Mesenchymal stem cell (in vitro differentiated cells and primary cell): ENCODE measurements at regions not wholly inside any gene's neighbourhood (a gene's known extent, or its start where the extent isn't known, plus 50 kb on each side); places are given as distances from the start of the nearest gene placed in this dataset.

Experiments
- DNase-seq: peaks from one replicate; pipeline ENCODE4 v3.0.0-alpha.2; 2013
- H2AFZ ChIP-seq: one replicate; pipeline ENCODE4 v1.6.1; 2013; ENCODE audit warnings: low read depth, mild to moderate bottlenecking, control low read depth, inconsistent platforms, low read length, moderate library complexity
- H2AK5ac ChIP-seq: 2 replicates; pipeline ENCODE4 v1.6.1; 2013; ENCODE audit warnings: low read length, moderate library complexity, mild to moderate bottlenecking, inconsistent platforms; ENCODE audit not compliant: severe bottlenecking
- H2BK120ac ChIP-seq: one replicate; pipeline ENCODE4 v1.6.1; 2013; ENCODE audit warnings: low read depth, mild to moderate bottlenecking, inconsistent platforms, low read length, moderate library complexity
- H2BK12ac ChIP-seq, 2 experiments: one replicate each; pipeline ENCODE4 v1.6.1; 2013; ENCODE audit warnings: inconsistent platforms in 2 of 2, low read length in 2 of 2, mild to moderate bottlenecking in 2 of 2, moderate library complexity in 2 of 2, control low read depth in 1 of 2
- H2BK15ac ChIP-seq: one replicate; pipeline ENCODE4 v1.6.1; 2013; ENCODE audit warnings: mild to moderate bottlenecking, low read depth, inconsistent platforms; ENCODE audit not compliant: poor library complexity, severe bottlenecking
- H2BK5ac ChIP-seq: 2 replicates; pipeline ENCODE4 v1.6.1; 2013; ENCODE audit warnings: low read depth, mild to moderate bottlenecking, low read length, control low read depth, inconsistent platforms; ENCODE audit not compliant: poor library complexity, severe bottlenecking
- H3K14ac ChIP-seq, 2 experiments: one replicate each; pipeline ENCODE4 v1.6.1; 2013; ENCODE audit warnings: inconsistent platforms in 2 of 2, low read length in 2 of 2, control low read depth in 1 of 2, mild to moderate bottlenecking in 1 of 2, moderate library complexity in 1 of 2
- H3K18ac ChIP-seq, 2 experiments: one replicate each; pipeline ENCODE4 v1.6.1; 2013; ENCODE audit warnings: inconsistent platforms in 2 of 2, low read length in 2 of 2, control low read depth in 1 of 2, low read depth in 1 of 2, mild to moderate bottlenecking in 1 of 2
- H3K23ac ChIP-seq, 2 experiments: one replicate each; pipeline ENCODE4 v1.6.1; 2013; ENCODE audit warnings: inconsistent platforms in 2 of 2, low read length in 2 of 2, mild to moderate bottlenecking in 2 of 2, moderate library complexity in 2 of 2, control low read depth in 1 of 2
- H3K27ac ChIP-seq: 2 replicates; pipeline ENCODE4 v1.5.1; 2013; ENCODE audit warnings: mild to moderate bottlenecking, moderate library complexity, low read length, control low read depth, inconsistent platforms; ENCODE audit not compliant: poor library complexity, severe bottlenecking
- H3K27me3 ChIP-seq, 2 experiments: 2 replicates each; pipeline versions ENCODE4 v1.6.1 to v1.7.0; 2013; ENCODE audit warnings: low read length in 2 of 2, mild to moderate bottlenecking in 2 of 2, moderate library complexity in 2 of 2, control low read depth in 1 of 2, inconsistent platforms in 1 of 2; ENCODE audit not compliant: control insufficient read depth in 1 of 2, insufficient read depth in 1 of 2
- H3K36me3 ChIP-seq, 2 experiments: 2 replicates each; pipeline versions ENCODE4 v1.6.1 to v1.7.0; 2013; ENCODE audit warnings: low read length in 2 of 2, control low read depth in 1 of 2, inconsistent platforms in 1 of 2, low read depth in 1 of 2, mild to moderate bottlenecking in 1 of 2; ENCODE audit not compliant: insufficient read depth in 2 of 2, control insufficient read depth in 1 of 2
- H3K4ac ChIP-seq, 2 experiments: one replicate each; pipeline ENCODE4 v1.6.1; 2013; ENCODE audit warnings: inconsistent platforms in 2 of 2, low read length in 2 of 2, mild to moderate bottlenecking in 2 of 2, moderate library complexity in 2 of 2, control low read depth in 1 of 2, low read depth in 1 of 2
- H3K4me1 ChIP-seq: 2 replicates; pipeline ENCODE4 v1.6.1; 2013; ENCODE audit warnings: low read depth, low read length, control low read depth; ENCODE audit not compliant: control insufficient read depth, insufficient read depth
- H3K4me2 ChIP-seq: 2 replicates; pipeline ENCODE4 v1.6.1; 2013; ENCODE audit warnings: low read length, mild to moderate bottlenecking, inconsistent platforms; ENCODE audit not compliant: poor library complexity, severe bottlenecking
- H3K4me3 ChIP-seq, 2 experiments: 2 replicates each; pipeline versions ENCODE4 v1.5.1 to v1.7.0; 2013; ENCODE audit warnings: low read length in 2 of 2, mild to moderate bottlenecking in 2 of 2, control low read depth in 1 of 2, low read depth in 1 of 2; ENCODE audit not compliant: insufficient read depth in 1 of 2
- H3K79me1 ChIP-seq: replicated peaks from 2 replicates; pipeline ENCODE4 v1.6.1; 2013; ENCODE audit warnings: mild to moderate bottlenecking, control low read depth, low read length, inconsistent platforms; ENCODE audit not compliant: poor library complexity, severe bottlenecking
- H3K9ac ChIP-seq: 2 replicates; pipeline ENCODE4 v1.7.0; 2013; ENCODE audit warnings: mild to moderate bottlenecking, low read length, moderate library complexity
- H3K9me3 ChIP-seq: 2 replicates; pipeline ENCODE4 v1.7.0; 2013; ENCODE audit warnings: mild to moderate bottlenecking, low read length; ENCODE audit not compliant: control insufficient read depth
- H4K8ac ChIP-seq: one replicate; pipeline ENCODE4 v1.6.1; 2013; ENCODE audit warnings: inconsistent platforms, mild to moderate bottlenecking, low read length, moderate library complexity
- H4K91ac ChIP-seq: one replicate; pipeline ENCODE4 v1.6.1; 2013; ENCODE audit warnings: mild to moderate bottlenecking, low read length, inconsistent platforms
- WGBS: methylation state at CpG from one replicate; pipeline ENCODE4 v1.1.7; 2013; ENCODE audit warnings: mixed read lengths; 5-methylcytosine and 5-hydroxymethylcytosine counted together

DNA sequence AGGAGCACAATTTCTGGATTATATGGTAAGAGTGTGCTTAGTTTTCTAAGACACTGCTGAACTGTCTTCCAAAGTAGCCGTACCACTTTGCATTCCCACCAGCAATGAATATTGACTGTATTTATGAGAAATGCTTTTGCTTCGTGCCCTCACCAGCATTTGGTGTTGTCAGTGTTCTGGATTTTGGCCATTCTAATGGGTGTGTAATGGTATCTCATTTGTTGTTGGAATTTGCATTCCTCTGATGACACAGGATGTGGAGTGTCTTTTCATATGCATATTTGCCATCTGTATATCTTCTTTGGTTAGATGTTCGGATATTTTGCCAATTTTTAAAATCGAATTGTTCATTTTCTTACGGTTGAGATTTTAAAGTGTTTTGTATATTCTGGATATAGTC lies 558.5 kb upstream of the FZD8 start:
- no peak overlapping the region for H2AFZ ChIP-seq
- H3K27ac ChIP-seq: no peak overlapping the region
- no peaks in the 10 kb centered on the region for H3K27me3 ChIP-seq
- H3K4ac ChIP-seq: no peak overlapping the region
- H2BK12ac ChIP-seq: no peak overlapping the region
- 97% methylated on average over 5 of the region's 5 CpGs for WGBS
- no peak overlapping the region for H2BK15ac ChIP-seq
- no peak overlapping the region for H3K23ac ChIP-seq
- no peaks in the 10 kb centered on the region for H3K36me3 ChIP-seq
- no peak for DNase-seq
- no peaks in the 10 kb centered on the region for H3K79me1 ChIP-seq
- no peak overlapping the region for H3K14ac ChIP-seq
- H4K91ac ChIP-seq: no peak overlapping the region
- H3K4me2 ChIP-seq: no peak overlapping the region
- no peak overlapping the region for H3K9ac ChIP-seq
- H3K9me3 ChIP-seq: no peaks in the 10 kb centered on the region
- no peak overlapping the region for H3K18ac ChIP-seq
- no peak overlapping the region for H4K8ac ChIP-seq
- H2BK5ac ChIP-seq: no peak overlapping the region
- no peak overlapping the region for H3K4me3 ChIP-seq
- H2BK120ac ChIP-seq: no peak overlapping the region
- no peak overlapping the region for H2AK5ac ChIP-seq
- H3K4me1 ChIP-seq: no peaks in the 10 kb centered on the region

DNA sequence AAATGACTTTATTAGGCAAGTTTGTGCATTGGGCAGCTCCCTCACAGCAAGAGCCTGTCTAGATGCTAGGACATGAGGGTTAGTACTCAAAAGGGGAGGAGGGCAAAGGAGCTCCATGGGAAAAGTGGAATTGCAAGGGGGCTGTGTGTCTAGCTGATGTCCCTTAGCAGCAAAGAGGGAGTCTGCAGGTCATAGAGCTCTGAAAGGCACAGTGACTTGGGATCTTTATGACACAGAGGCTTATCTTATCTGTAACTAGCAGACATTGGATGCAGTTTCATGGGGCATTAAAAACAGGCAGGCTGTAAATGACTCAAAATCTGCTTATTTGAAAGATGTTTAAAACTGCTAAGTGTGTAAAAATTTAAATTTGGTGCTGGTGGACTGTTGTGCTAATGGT lies 556.2 kb upstream of the FZD8 start:
- H3K23ac ChIP-seq: no peak overlapping the region
- H3K27me3 ChIP-seq: no peaks in the 10 kb centered on the region
- H2BK120ac ChIP-seq: no peak overlapping the region
- H4K8ac ChIP-seq: no peak overlapping the region
- no peak overlapping the region for H3K9ac ChIP-seq
- no peak overlapping the region for H3K4ac ChIP-seq
- peak overlapping the region in 1 of 2 experiments; percentile 50 for H2BK12ac ChIP-seq
- no peaks in the 10 kb centered on the region for H3K36me3 ChIP-seq
- H3K14ac ChIP-seq: no peak overlapping the region
- peaks cover 7% of the 10 kb centered on the region for H3K9me3 ChIP-seq
- H2AFZ ChIP-seq: no peak overlapping the region
- H3K4me1 ChIP-seq: no peaks in the 10 kb centered on the region
- H2BK5ac ChIP-seq: no peak overlapping the region
- H3K4me3 ChIP-seq: no peak overlapping the region
- no peak overlapping the region for H3K18ac ChIP-seq
- no peak overlapping the region for H2BK15ac ChIP-seq
- H4K91ac ChIP-seq: no peak overlapping the region
- no peak overlapping the region for H2AK5ac ChIP-seq
- no peaks in the 10 kb centered on the region for H3K79me1 ChIP-seq
- H3K4me2 ChIP-seq: no peak overlapping the region
- no peak overlapping the region for H3K27ac ChIP-seq
- no peak for DNase-seq

GRCh38 chr10:36195364-36195763 lies 553.3 kb upstream of the FZD8 start:
- H3K18ac ChIP-seq: no peak overlapping the region
- H3K14ac ChIP-seq: no peak overlapping the region
- H3K4me2 ChIP-seq: no peak overlapping the region
- H3K79me1 ChIP-seq: no peaks in the 10 kb centered on the region
- H2AFZ ChIP-seq: no peak overlapping the region
- no peak overlapping the region for H4K8ac ChIP-seq
- no peak overlapping the region for H2BK120ac ChIP-seq
- H3K4ac ChIP-seq: no peak overlapping the region
- no peaks in the 10 kb centered on the region for H3K4me1 ChIP-seq
- H3K9me3 ChIP-seq: peaks cover 32% of the 10 kb centered on the region
- no peak overlapping the region for H3K4me3 ChIP-seq
- H2BK15ac ChIP-seq: no peak overlapping the region
- no peak overlapping the region for H2AK5ac ChIP-seq
- no CpG with 5 or more reads among the region's 3 CpGs for WGBS
- H3K36me3 ChIP-seq: no peaks in the 10 kb centered on the region
- H2BK5ac ChIP-seq: no peak overlapping the region
- no peak overlapping the region for H2BK12ac ChIP-seq
- H4K91ac ChIP-seq: no peak overlapping the region
- no peak overlapping the region for H3K23ac ChIP-seq
- no peaks in the 10 kb centered on the region for H3K27me3 ChIP-seq
- no peak overlapping the region for H3K27ac ChIP-seq
- no peak overlapping the region for H3K9ac ChIP-seq
- no peak for DNase-seq

GRCh38 chr10:36194276-36194675 lies 552.2 kb upstream of the FZD8 start:
- DNase-seq: no peak
- H3K23ac ChIP-seq: no peak overlapping the region
- H3K4me2 ChIP-seq: no peak overlapping the region
- H3K36me3 ChIP-seq: no peaks in the 10 kb centered on the region
- H2AK5ac ChIP-seq: no peak overlapping the region
- H3K27me3 ChIP-seq: no peaks in the 10 kb centered on the region
- H3K18ac ChIP-seq: no peak overlapping the region
- H2BK12ac ChIP-seq: no peak overlapping the region
- no peak overlapping the region for H2BK15ac ChIP-seq
- no peak overlapping the region for H3K27ac ChIP-seq
- H4K91ac ChIP-seq: no peak overlapping the region
- no peaks in the 10 kb centered on the region for H3K79me1 ChIP-seq
- no peak overlapping the region for H2BK5ac ChIP-seq
- H3K9me3 ChIP-seq: peaks cover 32% of the 10 kb centered on the region
- H4K8ac ChIP-seq: no peak overlapping the region
- H2BK120ac ChIP-seq: no peak overlapping the region
- H3K14ac ChIP-seq: no peak overlapping the region
- H3K4ac ChIP-seq: no peak overlapping the region
- H3K9ac ChIP-seq: no peak overlapping the region
- H3K4me3 ChIP-seq: no peak overlapping the region
- WGBS: 94% methylated on average over 4 of the region's 4 CpGs
- H3K4me1 ChIP-seq: no peaks in the 10 kb centered on the region
- H2AFZ ChIP-seq: no peak overlapping the region
